Thoracic aorta (tissue), 2 donors: ENCODE measurements at regions not wholly inside any gene's neighbourhood (a gene's known extent, or its start where the extent isn't known, plus 50 kb on each side); places are given as distances from the start of the nearest gene placed in this dataset.

Experiments used
- ATAC-seq: fragments of 150-250 bp; one replicate; pipeline ENCODE4 v1.8.0; 2017; ENCODE audit warnings: low read depth; ENCODE audit not compliant: insufficient number of reproducible peaks, low FRiP score
- DNase-seq: peaks from one replicate; pipeline ENCODE4 v3.0.0-alpha.2; 2020; ENCODE audit warnings: low spot score
- H3K27ac ChIP-seq, 2 donors: fragments of 200-600 bp; sonication (generic); 1 replicate in 1 of 2; 2 replicates in 1 of 2; pipeline ENCODE4 v1.5.1; 2016; ENCODE audit warnings: mild to moderate bottlenecking in 2 of 2, moderate library complexity in 2 of 2
- H3K27me3 ChIP-seq: fragments of 200-600 bp; sonication (generic); replicated peaks from 2 replicates; pipeline ENCODE4 v1.6.0; 2016; ENCODE audit warnings: mild to moderate bottlenecking; ENCODE audit not compliant: insufficient read depth
- H3K36me3 ChIP-seq: fragments of 200-600 bp; sonication (generic); one replicate; pipeline ENCODE4 v1.5.1; 2016
- H3K4me1 ChIP-seq, 2 donors: fragments of 200-600 bp; sonication (generic); 1 replicate in 1 of 2; 2 replicates in 1 of 2; pipeline versions ENCODE4 v1.5.1 to v1.6.0; 2016; ENCODE audit warnings: low read depth in 2 of 2, mild to moderate bottlenecking in 1 of 2; ENCODE audit not compliant: control insufficient read depth in 1 of 2
- H3K4me3 ChIP-seq: fragments of 200-600 bp; sonication (generic); 2 replicates; pipeline ENCODE4 v1.5.1; 2016; ENCODE audit warnings: mild to moderate bottlenecking
- H3K9me3 ChIP-seq: fragments of 200-600 bp; sonication (generic); 2 replicates; pipeline ENCODE4 v1.5.1; 2016
- CTCF ChIP-seq: fragments of 200-600 bp; sonication (generic); IDR thresholded peaks from one replicate; pipeline ENCODE4 v1.5.1; 2019; ENCODE audit warnings: antibody characterized with exemption

- DNase-seq: no peak
- Histone ChIP-seq H3K27ac (no peak overlapping the region), H3K9me3 (no peaks in the 10 kb centered on the region), H3K36me3 (no peaks in the 10 kb centered on the region), H3K4me3 (no peak overlapping the region), H3K4me1 (no peaks in the 10 kb centered on the region), H3K27me3 (no peaks in the 10 kb centered on the region)
- ATAC-seq: no peak
- no peak for TF ChIP-seq CTCF
These were observed 119.5 kb downstream of the HMHB1 start for GRCh38 chr5:143931476-143931875.

GRCh38 chr5:143931986-143932385, 120.0 kb downstream of the HMHB1 start:
- no peaks in the 10 kb centered on the region for H3K27me3 ChIP-seq
- no peak overlapping the region for H3K27ac ChIP-seq
- no peaks in the 10 kb centered on the region for H3K36me3 ChIP-seq
- DNase-seq: no peak
- no peaks in the 10 kb centered on the region for H3K4me1 ChIP-seq
- no peak for TF ChIP-seq CTCF
- no peak overlapping the region for H3K4me3 ChIP-seq
- no peak for ATAC-seq
- H3K9me3 ChIP-seq: no peaks in the 10 kb centered on the region

- TF ChIP-seq CTCF: no peak
These were observed 120.6 kb downstream of the HMHB1 start for GRCh38 chr5:143932584-143932983.

GRCh38 chr5:143933451-143933850, 121.5 kb downstream of the HMHB1 start:
- Histone ChIP-seq H3K4me3 (no peak overlapping the region), H3K36me3 (no peaks in the 10 kb centered on the region), H3K4me1 (no peaks in the 10 kb centered on the region), H3K27me3 (no peaks in the 10 kb centered on the region), H3K27ac (no peak overlapping the region), H3K9me3 (no peaks in the 10 kb centered on the region)
- DNase-seq: no peak
- TF ChIP-seq CTCF: no peak
- ATAC-seq: no peak

More at GRCh38 chr5:143932584-143932983, 120.6 kb downstream of the HMHB1 start:
- Histone ChIP-seq H3K36me3 (no peaks in the 10 kb centered on the region), H3K27me3 (no peaks in the 10 kb centered on the region), H3K9me3 (no peaks in the 10 kb centered on the region), H3K4me1 (no peaks in the 10 kb centered on the region), H3K27ac (no peak overlapping the region), H3K4me3 (no peak overlapping the region)
- ATAC-seq (no peak), DNase-seq (no peak)

- H3K4me1 ChIP-seq: no peaks in the 10 kb centered on the region
- H3K27ac ChIP-seq: no peak overlapping the region
- no peak overlapping the region for H3K4me3 ChIP-seq
- no peak for DNase-seq
- ATAC-seq: no peak
- no peaks in the 10 kb centered on the region for H3K9me3 ChIP-seq
- no peaks in the 10 kb centered on the region for H3K36me3 ChIP-seq
- H3K27me3 ChIP-seq: no peaks in the 10 kb centered on the region
- no peak for TF ChIP-seq CTCF
These were observed 122.9 kb downstream of the HMHB1 start for GRCh38 chr5:143934821-143935220.
